ENCODE measurements at regions not wholly inside any gene's neighbourhood (a gene's known extent, or its start where the extent isn't known, plus 50 kb on each side); places are given as distances from the start of the nearest gene placed in this dataset.

GRCh38 chr6:65787787-65788186 is 80.8 kb upstream of the EYS start:
- no peak overlapping the region for H3K4me3 ChIP-seq (ENCODE audit: low read depth, low read length)
- TF ChIP-seq CTCF (IDR thresholded peaks at IDR 0.05; ENCODE audit: control insufficient read depth, extremely low read depth, insufficient read depth) = no peak
- no peak for DNase-seq (ENCODE audit: low read depth)

GRCh38 chr6:65786815-65787214 is 79.8 kb upstream of the EYS start:
- no peak overlapping the region for H3K4me3 ChIP-seq (ENCODE audit: low read depth, low read length)
- no peak for TF ChIP-seq CTCF (IDR thresholded peaks at IDR 0.05; ENCODE audit: control insufficient read depth, extremely low read depth, insufficient read depth)
- no peak for DNase-seq (ENCODE audit: low read depth)

GRCh38 chr6:65780691-65781090 is 73.7 kb upstream of the EYS start:
- H3K4me3 ChIP-seq (ENCODE audit: low read depth, low read length) = no peak overlapping the region
- TF ChIP-seq CTCF (IDR thresholded peaks at IDR 0.05; ENCODE audit: control insufficient read depth, extremely low read depth, insufficient read depth) = no peak
- no peak for DNase-seq (ENCODE audit: low read depth)

GRCh38 chr6:65776332-65776731 is 69.3 kb upstream of the EYS start:
- DNase-seq (ENCODE audit: low read depth) = no peak
- peak; percentile 27; the same call in 1 of the 2 replicates for TF ChIP-seq CTCF (IDR thresholded peaks at IDR 0.05; ENCODE audit: control insufficient read depth, extremely low read depth, insufficient read depth)
- no peak overlapping the region for H3K4me3 ChIP-seq (ENCODE audit: low read depth, low read length)

- DNase-seq (ENCODE audit: low read depth) = no peak
- H3K4me3 ChIP-seq (ENCODE audit: low read depth, low read length) = no peak overlapping the region
- TF ChIP-seq CTCF (IDR thresholded peaks at IDR 0.05; ENCODE audit: control insufficient read depth, extremely low read depth, insufficient read depth) = no peak
Observed at GRCh38 chr6:65771946-65772345, 64.9 kb upstream of the EYS start.

GRCh38 chr6:65761890-65762289 is 54.9 kb upstream of the EYS start:
- TF ChIP-seq CTCF (IDR thresholded peaks at IDR 0.05; ENCODE audit: control insufficient read depth, extremely low read depth, insufficient read depth) = no peak
- no peak overlapping the region for H3K4me3 ChIP-seq (ENCODE audit: low read depth, low read length)
- no peak for DNase-seq (ENCODE audit: low read depth)

- H3K4me3 ChIP-seq (ENCODE audit: low read depth, low read length) = no peak overlapping the region
- DNase-seq (ENCODE audit: low read depth) = no peak
- TF ChIP-seq CTCF (IDR thresholded peaks at IDR 0.05; ENCODE audit: control insufficient read depth, extremely low read depth, insufficient read depth) = no peak
Observed at GRCh38 chr6:65760285-65760684, 53.3 kb upstream of the EYS start.

Data from LNCaP clone FGC (cell line).